ENCODE measurements at regions not wholly inside any gene's neighbourhood (a gene's known extent, or its start where the extent isn't known, plus 50 kb on each side); places are given as distances from the start of the nearest gene placed in this dataset.

GRCh38 chr1:95402780-95403179 lies 168.8 kb downstream of the RWDD3 start:
- no peak for TF ChIP-seq CTCF (conservative IDR thresholded peaks at IDR 0.05; ENCODE audit: low read length)
- no peak for TF ChIP-seq EZH2phosphoT487 (IDR thresholded peaks at IDR 0.05; ENCODE audit: borderline replicate concordance, low read depth, low read length)

GRCh38 chr1:95406279-95406678 lies 172.3 kb downstream of the RWDD3 start:
- POLR2A ChIA-PET: no interaction called here
- no peak for DNase-seq (ENCODE audit: low spot score)
- Histone ChIP-seq H3K4me2 (ENCODE audit: low read length) (no peak overlapping the region), H3K36me3 (ENCODE audit: insufficient read depth, low read length) (no peaks in the 10 kb centered on the region), H4K20me1 (ENCODE audit: insufficient read depth, low read length) (no peaks in the 10 kb centered on the region), H3K27ac (ENCODE audit: low read depth, low read length, poor library complexity, severe bottlenecking) (no peak overlapping the region), H2AFZ (ENCODE audit: low read length) (no peak overlapping the region), H3K9me2 (ENCODE audit: insufficient read depth, low read length) (no peaks in the 10 kb centered on the region), H3K9me3 (ENCODE audit: low read length) (no peaks in the 10 kb centered on the region), H3K4me3 (ENCODE audit: low read depth, low read length, poor library complexity, severe bottlenecking) (no peak overlapping the region), H3K4me1 (ENCODE audit: insufficient read depth, low read length, poor library complexity, severe bottlenecking) (no peaks in the 10 kb centered on the region), H3K79me2 (ENCODE audit: insufficient read depth, low read depth, low read length) (no peaks in the 10 kb centered on the region)
- CTCF ChIA-PET (ENCODE audit: unreplicated experiment): no interaction called here
- no TSS peak for BruUV-seq (replicated peaks)
- intact Hi-C loops (cut with micrococcal nuclease; ENCODE audit: unreplicated experiment): no loop called here
- TF ChIP-seq EZH2phosphoT487 (IDR thresholded peaks at IDR 0.05; ENCODE audit: borderline replicate concordance, low read depth, low read length) (no peak), CTCF (conservative IDR thresholded peaks at IDR 0.05; ENCODE audit: low read length) (no peak)

More at GRCh38 chr1:95402780-95403179, 168.8 kb downstream of the RWDD3 start:
- ChIA-PET POLR2A (interaction anchor here (0.5 kb wide), 1 partner anchor 1025 kb away, joined by 4 read pairs; no protein-coding TSS in a partner anchor), CTCF (ENCODE audit: unreplicated experiment) (no interaction called here)
- H3K4me1 ChIP-seq (ENCODE audit: insufficient read depth, low read length, poor library complexity, severe bottlenecking): no peaks in the 10 kb centered on the region
- H3K27ac ChIP-seq (ENCODE audit: low read depth, low read length, poor library complexity, severe bottlenecking): no peak overlapping the region
- H4K20me1 ChIP-seq (ENCODE audit: insufficient read depth, low read length): no peaks in the 10 kb centered on the region
- H2AFZ ChIP-seq (ENCODE audit: low read length): no peak overlapping the region
- no peak overlapping the region for H3K4me3 ChIP-seq (ENCODE audit: low read depth, low read length, poor library complexity, severe bottlenecking)
- no peaks in the 10 kb centered on the region for H3K36me3 ChIP-seq (ENCODE audit: insufficient read depth, low read length)
- BruUV-seq (replicated peaks): no TSS peak
- no peaks in the 10 kb centered on the region for H3K9me3 ChIP-seq (ENCODE audit: low read length)
- H3K4me2 ChIP-seq (ENCODE audit: low read length): no peak overlapping the region
- no peaks in the 10 kb centered on the region for H3K9me2 ChIP-seq (ENCODE audit: insufficient read depth, low read length)
- H3K79me2 ChIP-seq (ENCODE audit: insufficient read depth, low read depth, low read length): no peaks in the 10 kb centered on the region
- intact Hi-C loops (cut with micrococcal nuclease; ENCODE audit: unreplicated experiment): no loop called here
- no peak for DNase-seq (ENCODE audit: low spot score)

- BruUV-seq (replicated peaks): no TSS peak
- Histone ChIP-seq H4K20me1 (ENCODE audit: insufficient read depth, low read length) (no peaks in the 10 kb centered on the region), H3K27ac (ENCODE audit: low read depth, low read length, poor library complexity, severe bottlenecking) (no peak overlapping the region), H3K9me2 (ENCODE audit: insufficient read depth, low read length) (no peaks in the 10 kb centered on the region), H3K4me2 (ENCODE audit: low read length) (no peak overlapping the region), H3K9me3 (ENCODE audit: low read length) (no peaks in the 10 kb centered on the region), H3K4me1 (ENCODE audit: insufficient read depth, low read length, poor library complexity, severe bottlenecking) (no peaks in the 10 kb centered on the region), H2AFZ (ENCODE audit: low read length) (no peak overlapping the region), H3K79me2 (ENCODE audit: insufficient read depth, low read depth, low read length) (no peaks in the 10 kb centered on the region), H3K4me3 (ENCODE audit: low read depth, low read length, poor library complexity, severe bottlenecking) (no peak overlapping the region), H3K36me3 (ENCODE audit: insufficient read depth, low read length) (no peaks in the 10 kb centered on the region)
- CTCF ChIA-PET (ENCODE audit: unreplicated experiment): no interaction called here
- no peak for DNase-seq (ENCODE audit: low spot score)
- POLR2A ChIA-PET: no interaction called here
- TF ChIP-seq EZH2phosphoT487 (IDR thresholded peaks at IDR 0.05; ENCODE audit: borderline replicate concordance, low read depth, low read length) (no peak), CTCF (conservative IDR thresholded peaks at IDR 0.05; ENCODE audit: low read length) (no peak)
- intact Hi-C loops (cut with micrococcal nuclease; ENCODE audit: unreplicated experiment): no loop called here
Measured at GRCh38 chr1:95407131-95407885, 173.3 kb downstream of the RWDD3 start.

Data from OCI-LY7 (cell line).